Esophagus muscularis mucosa (tissue), 4 donors: ENCODE measurements at regions not wholly inside any gene's neighbourhood (a gene's known extent, or its start where the extent isn't known, plus 50 kb on each side); places are given as distances from the start of the nearest gene placed in this dataset.

ENCODE experiments used
- EP300 ChIP-seq: sonication (generic); formaldehyde crosslinking; IDR thresholded peaks from one replicate; pipeline ENCODE4 v1.6.1; 2017; ENCODE audit warnings: antibody characterized with exemption
- POLR2A ChIP-seq: fragments of 450-650 bp; IDR thresholded peaks from one replicate; pipeline ENCODE4 v1.6.1; 2017; ENCODE audit warnings: antibody characterized with exemption, moderate library complexity, mild to moderate bottlenecking, low read depth
- TF ChIP-seq, protein P1 (sequence below), 3 experiments: fragments of 200-600 bp in 2 of 3; fragments of 450-650 bp in 1 of 3; sonication (generic) in 2 of 3; IDR thresholded peaks; one replicate each; pipeline ENCODE4 v1.5.1; 2017 to 2019; ENCODE audit warnings: antibody characterized with exemption in 3 of 3, mild to moderate bottlenecking in 2 of 3, moderate library complexity in 1 of 3

GRCh38 chr11:130703489-130704190 lies 212.6 kb downstream of the SNX19 start:
- TF ChIP-seq EP300 (no peak), POLR2A (no peak)
- TF ChIP-seq, protein P1, sequence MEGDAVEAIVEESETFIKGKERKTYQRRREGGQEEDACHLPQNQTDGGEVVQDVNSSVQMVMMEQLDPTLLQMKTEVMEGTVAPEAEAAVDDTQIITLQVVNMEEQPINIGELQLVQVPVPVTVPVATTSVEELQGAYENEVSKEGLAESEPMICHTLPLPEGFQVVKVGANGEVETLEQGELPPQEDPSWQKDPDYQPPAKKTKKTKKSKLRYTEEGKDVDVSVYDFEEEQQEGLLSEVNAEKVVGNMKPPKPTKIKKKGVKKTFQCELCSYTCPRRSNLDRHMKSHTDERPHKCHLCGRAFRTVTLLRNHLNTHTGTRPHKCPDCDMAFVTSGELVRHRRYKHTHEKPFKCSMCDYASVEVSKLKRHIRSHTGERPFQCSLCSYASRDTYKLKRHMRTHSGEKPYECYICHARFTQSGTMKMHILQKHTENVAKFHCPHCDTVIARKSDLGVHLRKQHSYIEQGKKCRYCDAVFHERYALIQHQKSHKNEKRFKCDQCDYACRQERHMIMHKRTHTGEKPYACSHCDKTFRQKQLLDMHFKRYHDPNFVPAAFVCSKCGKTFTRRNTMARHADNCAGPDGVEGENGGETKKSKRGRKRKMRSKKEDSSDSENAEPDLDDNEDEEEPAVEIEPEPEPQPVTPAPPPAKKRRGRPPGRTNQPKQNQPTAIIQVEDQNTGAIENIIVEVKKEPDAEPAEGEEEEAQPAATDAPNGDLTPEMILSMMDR (IDR thresholded peaks at IDR 0.05), result no peak
